ENCODE measurements at regions not wholly inside any gene's neighbourhood (a gene's known extent, or its start where the extent isn't known, plus 50 kb on each side); places are given as distances from the start of the nearest gene placed in this dataset.
A peak's percentile ranks its signal among the peaks of the same experiment; 100 is the strongest.
"Not testable (repeated sequence)": the region's sequence is repeated elsewhere in the genome, so short reads cannot be mapped to it uniquely, and the experiment has no call there.

- no peak for DNase-seq
These were observed 152.2 kb downstream of the LIPI start for GRCh38 chr21:14058566-14058965.

GRCh38 chr21:14057841-14058481 is 152.8 kb downstream of the LIPI start:
- not testable (repeated sequence) for DNase-seq

- no peak for DNase-seq
These were observed 153.4 kb downstream of the LIPI start for GRCh38 chr21:14057313-14057712.

GRCh38 chr21:14056771-14057191 is 154.0 kb downstream of the LIPI start:
- DNase-seq = no peak

- DNase-seq = not testable (repeated sequence)
These were observed 154.8 kb downstream of the LIPI start for GRCh38 chr21:14055746-14056515.

GRCh38 chr21:14054682-14055081 is 156.1 kb downstream of the LIPI start:
- DNase-seq = no peak

- DNase-seq = no peak
These were observed 160.6 kb downstream of the LIPI start for GRCh38 chr21:14050121-14050520.

- no peak for DNase-seq
These were observed 164.4 kb downstream of the LIPI start for GRCh38 chr21:14046401-14046800.

GRCh38 chr21:14040386-14040785 is 170.4 kb downstream of the LIPI start:
- DNase-seq = no peak

GRCh38 chr21:14028619-14029018 is 182.1 kb downstream of the LIPI start:
- DNase-seq = not testable (repeated sequence)

- peak; percentile 81 for DNase-seq
These were observed 183.4 kb downstream of the LIPI start for GRCh38 chr21:14027235-14027869.

- not testable (repeated sequence) for DNase-seq
These were observed 190.6 kb downstream of the LIPI start for GRCh38 chr21:14020108-14020507.

- not testable (repeated sequence) for DNase-seq
These were observed 194.9 kb downstream of the LIPI start for GRCh38 chr21:14015841-14016240.

- not testable (repeated sequence) for DNase-seq
These were observed 196.9 kb downstream of the LIPI start for GRCh38 chr21:14013623-14014498.

GRCh38 chr21:14013056-14013603 is 197.6 kb downstream of the LIPI start:
- no peak for DNase-seq

GRCh38 chr21:14012409-14012808 is 198.3 kb downstream of the LIPI start:
- no peak for DNase-seq

GRCh38 chr21:14011751-14012150 is 199.0 kb downstream of the LIPI start:
- not testable (repeated sequence) for DNase-seq

GRCh38 chr21:14011149-14011548 is 199.6 kb downstream of the LIPI start:
- DNase-seq = not testable (repeated sequence)

- DNase-seq = no peak
These were observed 200.0 kb downstream of the LIPI start for GRCh38 chr21:14010729-14011128.

GRCh38 chr21:14009990-14010389 is 200.8 kb downstream of the LIPI start:
- not testable (repeated sequence) for DNase-seq

GRCh38 chr21:14009238-14009981 is 201.3 kb downstream of the LIPI start:
- not testable (repeated sequence) for DNase-seq

- not testable (repeated sequence) for DNase-seq
These were observed 202.3 kb downstream of the LIPI start for GRCh38 chr21:14008436-14008835.
